GM19455 (cell line): ENCODE measurements at regions not wholly inside any gene's neighbourhood (a gene's known extent, or its start where the extent isn't known, plus 50 kb on each side); places are given as distances from the start of the nearest gene placed in this dataset.
"Not testable (repeated sequence)": the region's sequence is repeated elsewhere in the genome, so short reads cannot be mapped to it uniquely, and the experiment has no call there.

ENCODE experiments used
- ATAC-seq: cut with Tn5 transposase; IDR thresholded peaks from one replicate; pipeline ENCODE4 v1.9.1; 2021; ENCODE audit not compliant: unreplicated experiment

DNA sequence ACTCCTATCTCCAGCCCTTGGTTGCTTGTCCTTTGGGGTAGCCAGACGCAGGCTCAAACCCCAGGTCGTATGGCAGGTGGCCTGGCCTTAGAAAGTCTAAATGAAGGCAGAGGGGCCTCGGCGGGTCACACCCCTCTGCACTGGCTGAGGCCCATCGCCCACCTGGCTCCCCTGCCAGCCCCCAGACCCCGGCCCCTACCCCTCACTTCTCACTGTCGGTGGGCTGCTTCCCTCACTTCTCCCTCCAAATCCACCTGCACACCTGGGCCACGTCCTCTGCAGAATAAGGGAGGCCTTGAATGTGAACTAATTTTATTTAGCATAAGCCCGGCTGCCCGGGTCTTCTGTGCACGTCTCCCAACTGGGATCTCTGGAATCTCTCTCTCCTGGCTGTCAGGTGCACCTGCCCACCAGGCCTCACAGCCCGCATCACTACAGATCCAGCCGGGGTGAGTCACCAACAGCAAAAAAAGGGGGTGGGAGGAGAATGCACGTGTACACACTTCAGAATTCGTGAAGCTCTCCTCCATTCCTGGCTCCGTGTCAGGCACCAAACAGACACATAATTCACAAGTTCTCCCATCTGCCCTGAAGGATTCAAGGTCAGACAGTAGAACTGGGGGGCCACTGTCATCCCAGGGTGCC is 107.5 kb upstream of the SIM2 start:
- no peak for ATAC-seq

GRCh38 chr21:36596174-36596573 is 102.7 kb upstream of the SIM2 start:
- no peak for ATAC-seq

DNA sequence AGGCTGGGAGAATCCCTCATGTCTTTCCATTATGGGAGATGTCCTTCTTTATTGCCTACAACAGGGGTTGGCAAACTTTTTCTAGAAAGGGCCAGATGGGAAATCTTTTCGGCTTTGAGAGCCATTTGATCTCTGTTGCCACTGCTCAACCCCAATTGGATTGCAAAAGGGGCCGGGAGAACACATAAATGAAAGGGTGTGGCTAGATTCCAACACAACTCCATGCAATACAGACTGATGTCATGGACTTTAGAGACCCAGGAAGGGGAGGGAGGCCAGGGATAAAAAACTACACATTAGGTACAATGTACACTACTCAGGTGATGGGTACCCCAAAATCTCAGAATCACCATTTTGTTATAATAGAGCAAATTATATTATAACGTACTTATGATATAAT is 97.6 kb upstream of the SIM2 start:
- no peak for ATAC-seq

- no peak for ATAC-seq
Observed at GRCh38 chr21:36602735-36603134, 96.2 kb upstream of the SIM2 start.

- ATAC-seq = no peak
Observed at GRCh38 chr21:36603221-36603620, 95.7 kb upstream of the SIM2 start.

- ATAC-seq = no peak
Observed at GRCh38 chr21:36605426-36605825, 93.5 kb upstream of the SIM2 start.

DNA sequence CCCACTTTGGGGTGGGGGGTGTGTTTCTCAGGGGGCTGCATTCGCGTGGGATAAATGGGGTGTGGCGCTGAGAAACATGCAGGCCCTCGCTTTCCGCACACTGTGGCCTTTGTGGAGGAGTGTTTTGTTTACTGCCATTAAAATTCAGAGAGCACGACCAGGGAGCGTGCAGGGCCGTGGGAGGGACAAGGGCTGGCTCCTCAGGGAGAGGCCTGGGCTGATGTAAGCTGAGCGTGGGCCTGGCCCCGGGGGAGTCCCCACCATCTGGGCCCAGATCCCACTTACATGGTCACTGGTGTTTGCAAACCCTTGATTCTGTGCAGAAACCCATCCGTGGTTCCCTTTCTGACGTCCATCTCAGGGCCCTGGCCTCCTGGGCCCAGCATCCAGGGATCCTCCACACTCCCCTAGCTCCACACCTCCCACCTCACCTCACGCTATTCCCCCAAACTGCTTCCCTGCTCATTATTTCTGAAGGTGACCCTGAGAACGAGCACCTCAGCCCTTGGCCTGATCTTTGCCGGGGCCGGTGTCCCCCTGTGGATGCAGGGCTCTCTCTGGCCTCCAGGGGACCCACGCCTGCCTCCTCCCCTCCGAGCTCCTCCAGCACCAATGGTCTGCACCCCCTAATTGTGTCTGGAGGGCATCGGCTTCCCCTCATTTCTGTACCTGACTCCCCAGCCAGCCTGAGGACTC is 92.5 kb upstream of the SIM2 start:
- no peak for ATAC-seq

- ATAC-seq = no peak
Observed at GRCh38 chr21:36606983-36607325, 92.0 kb upstream of the SIM2 start.

GRCh38 chr21:36608041-36608896 is 90.6 kb upstream of the SIM2 start:
- ATAC-seq = no peak

- no peak for ATAC-seq
Observed at GRCh38 chr21:36608897-36609225, 90.1 kb upstream of the SIM2 start.

DNA sequence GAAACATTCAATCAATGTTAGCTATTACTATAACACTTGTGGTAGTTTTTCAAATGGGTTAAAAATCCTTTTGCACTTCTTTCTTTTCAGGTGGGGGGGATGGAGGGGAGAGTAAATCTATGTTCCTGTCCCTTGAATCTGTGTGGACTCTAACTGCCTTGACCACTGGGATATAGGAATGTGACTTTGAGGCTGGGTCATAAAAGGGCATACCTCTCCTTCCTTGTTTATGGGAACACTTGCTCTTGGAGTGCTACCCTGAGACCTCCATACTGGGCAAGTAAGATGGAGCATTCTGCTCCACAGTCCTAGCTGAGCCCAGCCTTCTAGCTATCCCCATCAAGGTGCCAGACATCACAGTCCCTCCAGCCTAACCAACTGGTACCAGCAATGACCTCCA is 89.3 kb upstream of the SIM2 start:
- no peak for ATAC-seq

GRCh38 chr21:36610201-36610600 is 88.7 kb upstream of the SIM2 start:
- no peak for ATAC-seq

DNA sequence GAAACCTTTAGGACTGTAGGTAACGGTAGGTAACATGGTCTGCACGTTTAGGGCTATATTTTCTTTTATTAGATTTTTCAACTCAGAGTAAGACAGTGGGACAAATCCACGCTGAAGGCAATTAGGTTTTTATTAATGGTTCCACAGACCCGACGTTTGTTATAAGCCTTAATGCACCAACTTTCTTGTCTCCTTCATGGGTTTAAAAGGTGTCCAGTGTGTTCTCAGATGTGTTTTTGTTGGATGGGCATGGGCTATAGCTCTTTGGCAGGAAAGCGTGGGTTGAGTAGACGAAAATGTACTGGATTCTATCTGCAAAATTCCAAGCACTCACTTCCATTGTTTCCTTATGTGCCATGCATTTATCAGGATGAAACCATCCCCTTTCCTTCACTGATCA is 88.0 kb upstream of the SIM2 start:
- no peak for ATAC-seq

- ATAC-seq = no peak
Observed at GRCh38 chr21:36611379-36611778, 87.5 kb upstream of the SIM2 start.

GRCh38 chr21:36613059-36613458 is 85.9 kb upstream of the SIM2 start:
- ATAC-seq = no peak

DNA sequence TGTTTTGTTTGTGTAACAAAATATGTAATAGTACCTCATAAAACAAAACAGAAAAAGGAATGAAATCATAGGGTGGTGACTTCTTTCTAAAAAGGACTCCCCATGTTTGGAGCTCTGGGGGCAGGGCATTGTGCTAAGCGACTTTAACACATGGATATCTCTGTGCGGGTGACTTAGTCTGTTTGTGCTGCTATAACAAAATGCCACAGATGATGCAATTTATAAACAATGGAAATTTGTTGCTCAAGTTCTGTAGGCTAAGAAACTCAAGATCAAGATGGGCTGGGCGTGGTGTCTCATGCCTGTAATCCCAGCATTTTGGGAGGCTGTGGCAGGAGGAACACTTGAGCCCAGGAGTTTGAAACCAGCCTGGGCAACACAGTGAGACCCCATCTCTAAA is 85.4 kb upstream of the SIM2 start:
- ATAC-seq = no peak

- no peak for ATAC-seq
Observed at GRCh38 chr21:36615274-36615964, 83.5 kb upstream of the SIM2 start.

- ATAC-seq = not testable (repeated sequence)
Observed at GRCh38 chr21:36616773-36617172, 82.1 kb upstream of the SIM2 start.

DNA sequence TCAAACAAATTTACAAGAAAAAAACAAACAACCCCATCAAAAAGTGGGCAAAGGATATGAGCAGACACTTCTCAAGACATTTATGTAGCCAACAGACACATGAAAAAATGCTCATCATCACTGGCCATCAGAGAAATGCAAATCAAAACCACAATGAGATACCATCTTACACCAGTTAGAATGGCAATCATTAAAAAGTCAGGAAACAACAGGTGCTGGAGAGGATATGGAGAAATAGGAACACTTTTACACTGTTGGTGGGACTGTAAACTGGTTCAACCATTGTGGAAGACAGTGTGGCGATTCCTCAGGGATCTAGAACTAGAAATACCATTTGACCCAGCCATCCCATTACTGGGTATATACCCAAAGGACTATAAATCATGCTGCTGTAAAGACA is 77.1 kb upstream of the SIM2 start:
- not testable (repeated sequence) for ATAC-seq

DNA sequence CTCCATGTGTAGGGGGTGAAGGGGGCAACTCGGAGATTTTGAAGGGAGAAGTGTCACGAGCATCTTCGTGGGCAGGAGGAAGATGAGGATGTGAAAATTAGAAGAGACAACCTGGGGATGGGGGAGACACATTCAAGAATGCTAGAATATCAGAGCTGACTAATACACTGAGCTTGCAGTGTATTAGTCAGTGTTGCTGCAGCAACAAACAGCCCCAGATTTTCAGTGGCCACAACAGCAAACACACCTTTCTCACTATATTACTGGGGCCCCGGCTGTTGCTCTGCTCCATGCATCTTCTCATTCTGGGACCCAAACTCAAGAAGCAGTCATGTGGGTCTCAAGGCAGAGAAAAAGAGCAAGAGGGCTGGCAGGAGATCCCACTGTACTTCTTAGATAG is 74.8 kb upstream of the SIM2 start:
- ATAC-seq = no peak

GRCh38 chr21:36626791-36627190 is 72.1 kb upstream of the SIM2 start:
- no peak for ATAC-seq

- ATAC-seq = no peak
Observed at GRCh38 chr21:36627242-36627641, 71.7 kb upstream of the SIM2 start.
